Cardiac fibroblast (primary cell): ENCODE measurements at regions not wholly inside any gene's neighbourhood (a gene's known extent, or its start where the extent isn't known, plus 50 kb on each side); places are given as distances from the start of the nearest gene placed in this dataset.

Experiments used
- DNase-seq, 2 donors: peaks; one replicate each; pipeline versions ENCODE4 v3.0.0 to v3.0.0-alpha.2; 2010; ENCODE audit warnings: low read depth in 2 of 2
- H3K4me3 ChIP-seq, 2 donors: replicated peaks in 1 of 2; 1 replicate in 1 of 2; 2 replicates in 1 of 2; pipeline ENCODE4 v1.5.1; 2011; ENCODE audit warnings: low read depth in 2 of 2, low read length in 2 of 2, mild to moderate bottlenecking in 2 of 2, moderate library complexity in 1 of 2
- TF ChIP-seq, protein P1 (sequence below): IDR thresholded peaks from one replicate; pipeline ENCODE4 v1.5.1; 2011; ENCODE audit warnings: low read depth, mild to moderate bottlenecking, low read length, inconsistent platforms

- TF ChIP-seq, protein P1, sequence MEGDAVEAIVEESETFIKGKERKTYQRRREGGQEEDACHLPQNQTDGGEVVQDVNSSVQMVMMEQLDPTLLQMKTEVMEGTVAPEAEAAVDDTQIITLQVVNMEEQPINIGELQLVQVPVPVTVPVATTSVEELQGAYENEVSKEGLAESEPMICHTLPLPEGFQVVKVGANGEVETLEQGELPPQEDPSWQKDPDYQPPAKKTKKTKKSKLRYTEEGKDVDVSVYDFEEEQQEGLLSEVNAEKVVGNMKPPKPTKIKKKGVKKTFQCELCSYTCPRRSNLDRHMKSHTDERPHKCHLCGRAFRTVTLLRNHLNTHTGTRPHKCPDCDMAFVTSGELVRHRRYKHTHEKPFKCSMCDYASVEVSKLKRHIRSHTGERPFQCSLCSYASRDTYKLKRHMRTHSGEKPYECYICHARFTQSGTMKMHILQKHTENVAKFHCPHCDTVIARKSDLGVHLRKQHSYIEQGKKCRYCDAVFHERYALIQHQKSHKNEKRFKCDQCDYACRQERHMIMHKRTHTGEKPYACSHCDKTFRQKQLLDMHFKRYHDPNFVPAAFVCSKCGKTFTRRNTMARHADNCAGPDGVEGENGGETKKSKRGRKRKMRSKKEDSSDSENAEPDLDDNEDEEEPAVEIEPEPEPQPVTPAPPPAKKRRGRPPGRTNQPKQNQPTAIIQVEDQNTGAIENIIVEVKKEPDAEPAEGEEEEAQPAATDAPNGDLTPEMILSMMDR: no peak
- DNase-seq: no peak
- H3K4me3 ChIP-seq: no peak overlapping the region
Measured at GRCh38 chr15:96076350-96076749, 254.2 kb upstream of the NR2F2 start.

DNA sequence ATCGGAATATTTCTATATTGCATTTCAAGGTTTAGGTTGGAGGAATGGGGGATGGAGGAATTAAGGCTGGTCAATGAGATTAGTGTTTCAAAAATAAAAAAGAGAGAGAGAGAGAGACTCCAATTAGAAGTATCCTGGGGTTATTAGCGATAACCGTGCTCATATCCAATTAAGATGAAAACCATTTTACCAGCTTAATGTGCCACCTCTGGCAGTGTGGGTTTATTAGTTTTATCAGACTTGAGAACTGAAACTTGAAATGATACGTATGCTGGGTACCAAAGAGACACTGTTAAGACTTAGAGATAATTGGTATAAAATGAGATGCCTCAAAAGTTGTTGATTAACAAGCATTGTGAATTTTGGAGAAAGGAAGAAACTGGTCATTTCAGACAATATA is 251.5 kb upstream of the NR2F2 start:
- no peak for DNase-seq
- H3K4me3 ChIP-seq: no peak overlapping the region
- TF ChIP-seq, protein P1: no peak

GRCh38 chr15:96079882-96080281 is 250.6 kb upstream of the NR2F2 start:
- TF ChIP-seq, protein P1: no peak
- DNase-seq: no peak
- H3K4me3 ChIP-seq: no peak overlapping the region

DNA sequence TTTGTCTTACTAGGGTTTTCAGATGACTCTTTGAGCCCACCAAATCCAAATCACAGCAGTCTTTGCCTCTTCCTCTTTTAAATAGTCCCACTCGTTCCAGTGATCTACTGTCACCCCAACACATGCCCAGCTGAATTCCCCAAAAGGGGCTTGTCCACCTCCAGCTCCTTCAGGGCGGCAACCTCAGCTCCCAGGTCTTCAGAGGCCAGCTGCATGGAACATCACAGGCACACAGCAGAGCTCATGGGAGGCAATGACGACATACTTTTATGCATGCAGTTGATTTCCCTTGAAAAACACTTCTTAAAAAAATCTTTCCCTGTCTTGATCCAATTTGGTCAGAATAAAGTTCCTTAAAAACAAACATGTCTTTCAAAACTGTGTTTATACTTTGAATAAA is 244.3 kb upstream of the NR2F2 start:
- DNase-seq: no peak
- TF ChIP-seq, protein P1: no peak
- no peak overlapping the region for H3K4me3 ChIP-seq

GRCh38 chr15:96087180-96087884 is 243.2 kb upstream of the NR2F2 start:
- TF ChIP-seq, protein P1: no peak
- no peak for DNase-seq

DNA sequence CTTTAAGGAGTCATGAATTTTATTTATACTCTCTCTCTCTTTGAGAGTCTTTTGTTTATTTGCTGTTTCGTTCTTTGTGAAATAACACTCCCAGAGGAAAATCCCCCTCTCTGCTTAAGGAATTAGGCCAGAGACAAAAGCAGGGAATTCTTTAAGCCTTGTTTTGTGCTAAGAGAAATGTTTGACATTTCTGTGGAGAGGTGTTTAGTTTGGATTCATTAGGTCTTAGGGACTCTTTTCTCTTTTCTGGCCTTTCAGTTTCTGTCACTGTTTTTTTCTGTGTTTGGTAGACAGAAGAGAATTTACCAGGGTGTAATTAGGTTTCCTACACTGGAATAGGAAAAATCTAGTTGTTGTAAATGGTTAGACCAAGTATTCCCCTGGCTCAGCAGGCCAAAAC is 241.8 kb upstream of the NR2F2 start:
- TF ChIP-seq, protein P1: no peak
- no peak for DNase-seq
- H3K4me3 ChIP-seq: no peak overlapping the region

More at GRCh38 chr15:96087180-96087884, 243.2 kb upstream of the NR2F2 start:
- no peak overlapping the region for H3K4me3 ChIP-seq
